ENCODE measurements at regions not wholly inside any gene's neighbourhood (a gene's known extent, or its start where the extent isn't known, plus 50 kb on each side); places are given as distances from the start of the nearest gene placed in this dataset.

GRCh38 chr22:49645791-49646550, 181.7 kb downstream of the BRD1 start:
- no peaks in the 10 kb centered on the region for H3K36me3 Mint-ChIP-seq (ENCODE audit: low read depth)
- no peak overlapping the region for H3K4me3 Mint-ChIP-seq
- no peaks in the 10 kb centered on the region for H3K4me1 Mint-ChIP-seq
- no peaks in the 10 kb centered on the region for H3K27me3 Mint-ChIP-seq (ENCODE audit: insufficient read depth, low read depth, poor library complexity)
- H3K9me2 ChIP-seq (ENCODE audit: insufficient read depth), result no peaks in the 10 kb centered on the region
- H3K27me3 ChIP-seq (ENCODE audit: insufficient read depth), result no peaks in the 10 kb centered on the region
- no peak for TF ChIP-seq JUNB (IDR thresholded peaks at IDR 0.05; ENCODE audit: unreplicated experiment)
- no peak for TF ChIP-seq NANOG (IDR thresholded peaks at IDR 0.05; ENCODE audit: borderline replicate concordance)
- no peaks in the 10 kb centered on the region; the same call in 2 of the 3 replicates for H3K9me3 Mint-ChIP-seq
- H2AFZ ChIP-seq, result no peak overlapping the region
- H3K4me1 ChIP-seq (ENCODE audit: insufficient read depth), result no peaks in the 10 kb centered on the region
- no peaks in the 10 kb centered on the region for H3K36me3 ChIP-seq (ENCODE audit: insufficient read depth)
- no peak overlapping the region for H3K4me2 ChIP-seq
- DNase-seq (ENCODE audit: low spot score) (no peak), ATAC-seq (no peak)
- H3F3A ChIP-seq (replicated peaks; ENCODE audit: low read depth), result no peaks in the 10 kb centered on the region
- no peaks in the 10 kb centered on the region for H3K79me2 ChIP-seq (replicated peaks; ENCODE audit: insufficient read depth)
- H4K20me1 ChIP-seq (replicated peaks; ENCODE audit: insufficient read depth), result no peaks in the 10 kb centered on the region
- no peak overlapping the region for H3K27ac ChIP-seq (ENCODE audit: low read depth)
- H3K27ac Mint-ChIP-seq, result no peak overlapping the region
- H3K4me3 ChIP-seq, result no peak overlapping the region

- DNase-seq (ENCODE audit: low spot score) (no peak), ATAC-seq (no peak)
- H3K27me3 ChIP-seq (ENCODE audit: insufficient read depth), result no peaks in the 10 kb centered on the region
- no peak overlapping the region for H3K4me3 ChIP-seq
- no peaks in the 10 kb centered on the region for H3K4me1 Mint-ChIP-seq
- no peak overlapping the region for H2AFZ ChIP-seq
- no peaks in the 10 kb centered on the region for H3K79me2 ChIP-seq (replicated peaks; ENCODE audit: insufficient read depth)
- no peaks in the 10 kb centered on the region for H3K36me3 Mint-ChIP-seq (ENCODE audit: low read depth)
- no peak overlapping the region for H3K27ac Mint-ChIP-seq
- H4K20me1 ChIP-seq (replicated peaks; ENCODE audit: insufficient read depth), result no peaks in the 10 kb centered on the region
- no peak overlapping the region for H3K4me3 Mint-ChIP-seq
- H3K4me1 ChIP-seq (ENCODE audit: insufficient read depth), result no peaks in the 10 kb centered on the region
- H3K9me2 ChIP-seq (ENCODE audit: insufficient read depth), result no peaks in the 10 kb centered on the region
- no peaks in the 10 kb centered on the region; the same call in 2 of the 3 replicates for H3K9me3 Mint-ChIP-seq
- no peak overlapping the region for H3K4me2 ChIP-seq
- H3K36me3 ChIP-seq (ENCODE audit: insufficient read depth), result no peaks in the 10 kb centered on the region
- H3K27me3 Mint-ChIP-seq (ENCODE audit: insufficient read depth, low read depth, poor library complexity), result no peaks in the 10 kb centered on the region
- no peaks in the 10 kb centered on the region for H3F3A ChIP-seq (replicated peaks; ENCODE audit: low read depth)
- no peak overlapping the region for H3K27ac ChIP-seq (ENCODE audit: low read depth)
- TF ChIP-seq STAT1 (IDR thresholded peaks at IDR 0.05; ENCODE audit: unreplicated experiment) (no peak), CTCF (conservative IDR thresholded peaks at IDR 0.05; ENCODE audit: low read depth in 2 of 2) (no peak), EZH2phosphoT487 (IDR thresholded peaks at IDR 0.05; ENCODE audit: unreplicated experiment) (no peak), EZH2 (IDR thresholded peaks at IDR 0.05; ENCODE audit: low read depth, unreplicated experiment) (no peak), REST (IDR thresholded peaks at IDR 0.05; ENCODE audit: unreplicated experiment) (no peak), ETS1 (IDR thresholded peaks at IDR 0.05) (no peak), CREB1 (CRISPR knock-in tag; IDR thresholded peaks at IDR 0.05; ENCODE audit: low read depth) (no peak), JUNB (IDR thresholded peaks at IDR 0.05; ENCODE audit: unreplicated experiment) (no peak)
These were observed 182.4 kb downstream of the BRD1 start for GRCh38 chr22:49645257-49645656.

All from GM23338 (cell line).